ENCODE measurements at regions not wholly inside any gene's neighbourhood (a gene's known extent, or its start where the extent isn't known, plus 50 kb on each side); places are given as distances from the start of the nearest gene placed in this dataset.

DNA sequence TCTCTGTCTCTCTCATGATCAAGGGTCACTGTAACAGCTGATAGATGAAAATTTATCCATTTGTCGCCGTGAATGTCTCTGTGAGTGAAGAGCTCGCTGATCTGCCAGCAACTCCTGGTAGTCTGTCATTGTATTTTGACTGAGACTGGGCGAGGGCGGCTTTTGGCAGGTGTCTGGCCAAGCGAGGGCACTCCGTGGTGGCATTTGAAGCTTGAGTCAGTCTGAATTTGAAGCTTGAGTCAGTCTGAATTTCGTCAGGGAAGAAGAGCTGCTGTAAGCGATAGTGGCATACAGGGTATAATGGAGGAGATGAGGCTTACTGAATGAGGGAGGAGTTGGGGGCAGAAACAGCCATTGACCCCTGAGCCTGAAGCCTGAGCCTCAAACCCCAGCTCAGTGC, 56.8 kb upstream of the FAM181A start:
- DNase-seq (ENCODE audit: missing footprints) (no peak), ATAC-seq (no peak)
- intact Hi-C loops (cut with DNase I): no loop called here

DNA sequence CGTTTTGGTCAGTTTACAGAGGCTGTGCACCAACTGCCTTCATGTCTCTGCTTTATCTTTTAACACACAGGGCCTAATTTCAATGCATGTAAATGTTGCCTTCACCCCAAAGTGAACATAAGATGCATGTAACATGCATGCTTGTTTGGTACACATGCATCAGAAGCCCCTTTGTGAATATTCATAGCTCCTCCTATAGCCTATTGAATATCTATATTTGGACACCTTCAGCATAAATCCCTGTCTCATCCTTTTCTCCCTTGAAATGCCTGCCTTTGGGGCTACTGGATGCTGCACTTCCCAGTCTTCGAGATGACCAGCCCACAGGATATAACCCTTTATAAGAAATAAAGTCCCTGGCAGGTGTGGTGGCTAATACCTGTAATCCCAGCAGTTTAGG, 57.7 kb upstream of the FAM181A start:
- intact Hi-C loops (cut with DNase I): no loop called here
- ATAC-seq (no peak), DNase-seq (ENCODE audit: missing footprints) (no peak)

DNA sequence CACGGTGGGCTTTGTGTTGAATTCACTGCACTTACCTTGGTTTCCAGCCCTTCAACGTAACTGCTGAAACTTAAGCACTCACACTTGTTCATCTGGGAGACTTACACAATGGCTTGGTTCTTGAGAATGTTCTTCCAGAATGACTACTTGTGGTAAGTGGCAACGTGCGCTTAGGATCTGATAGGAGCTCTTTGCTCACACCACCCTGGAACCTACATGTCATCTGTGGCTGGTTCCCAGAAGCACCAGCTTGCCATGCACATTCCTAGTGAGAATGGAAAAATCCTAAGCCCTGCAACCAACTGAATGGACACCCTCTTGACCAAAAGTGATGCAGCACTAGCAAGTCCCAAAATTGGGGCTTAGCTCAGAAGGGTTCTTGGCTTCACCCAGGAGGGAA, 59.0 kb upstream of the FAM181A start:
- intact Hi-C loops (cut with DNase I): no loop called here
- ATAC-seq: no peak
- no peak for DNase-seq (ENCODE audit: missing footprints)

DNA sequence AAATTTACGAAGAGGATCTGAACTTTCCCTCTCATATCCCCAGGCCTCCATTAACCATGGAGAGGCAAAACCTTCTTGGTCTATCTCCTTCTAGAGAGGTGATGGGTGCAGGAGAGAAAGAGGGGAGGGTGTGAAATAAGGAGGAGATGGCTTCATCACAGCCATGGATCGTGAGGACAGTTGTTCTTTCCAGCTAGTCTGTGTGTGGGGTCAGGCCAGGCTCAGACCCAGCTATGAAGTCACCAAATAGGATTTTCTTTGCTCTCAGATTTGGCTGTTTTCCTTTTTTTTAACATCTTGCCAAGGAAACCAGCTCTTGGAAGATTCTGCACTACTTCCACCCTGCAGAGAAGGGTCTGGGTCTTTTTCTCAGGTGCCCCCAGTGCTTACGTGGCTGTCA, 64.9 kb upstream of the FAM181A start:
- intact Hi-C loops (cut with DNase I): no loop called here
- no peak for ATAC-seq
- DNase-seq (ENCODE audit: missing footprints): no peak

DNA sequence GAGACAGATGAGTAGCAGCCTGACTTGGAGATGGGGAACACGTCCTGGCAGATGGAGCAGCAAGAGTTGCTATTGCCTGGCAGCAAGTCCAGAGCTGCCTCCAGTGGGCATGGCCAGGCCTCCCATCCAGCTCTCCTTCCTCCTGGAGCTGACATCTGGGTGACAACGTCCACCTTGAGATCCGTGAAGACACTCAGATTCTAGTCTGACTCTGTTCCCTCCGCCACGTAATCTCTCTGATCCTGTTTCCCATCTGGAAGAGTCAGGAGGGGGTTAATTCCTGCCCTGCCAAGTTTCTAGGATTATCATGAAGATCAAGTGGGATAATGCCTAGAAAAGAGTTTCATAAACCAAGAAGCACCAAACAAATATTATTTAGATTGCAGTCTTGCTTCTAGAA, 65.3 kb upstream of the FAM181A start:
- ATAC-seq (no peak), DNase-seq (ENCODE audit: missing footprints) (no peak)
- intact Hi-C loops (cut with DNase I): no loop called here

DNA sequence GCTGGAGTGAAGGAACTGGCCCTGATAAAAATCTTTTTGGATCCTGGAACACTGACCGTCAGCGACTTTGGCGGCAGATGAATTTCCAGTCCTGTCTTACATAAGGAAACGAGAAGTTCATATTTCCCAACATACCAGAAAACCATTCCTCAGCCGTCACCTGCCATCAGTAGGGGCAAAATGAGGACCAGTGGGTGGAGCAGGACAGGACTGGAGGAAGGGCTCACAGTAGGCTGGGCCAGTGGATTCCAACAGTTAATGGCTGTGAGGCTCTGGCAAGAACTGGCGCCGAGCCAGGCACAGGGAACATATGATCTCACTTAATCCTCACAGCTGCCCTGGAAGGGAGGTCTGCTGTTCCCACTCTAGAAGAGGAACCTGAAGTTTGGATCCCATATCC, 67.2 kb upstream of the FAM181A start:
- intact Hi-C loops (cut with DNase I): no loop called here
- DNase-seq (ENCODE audit: missing footprints) (no peak), ATAC-seq (no peak)

DNA sequence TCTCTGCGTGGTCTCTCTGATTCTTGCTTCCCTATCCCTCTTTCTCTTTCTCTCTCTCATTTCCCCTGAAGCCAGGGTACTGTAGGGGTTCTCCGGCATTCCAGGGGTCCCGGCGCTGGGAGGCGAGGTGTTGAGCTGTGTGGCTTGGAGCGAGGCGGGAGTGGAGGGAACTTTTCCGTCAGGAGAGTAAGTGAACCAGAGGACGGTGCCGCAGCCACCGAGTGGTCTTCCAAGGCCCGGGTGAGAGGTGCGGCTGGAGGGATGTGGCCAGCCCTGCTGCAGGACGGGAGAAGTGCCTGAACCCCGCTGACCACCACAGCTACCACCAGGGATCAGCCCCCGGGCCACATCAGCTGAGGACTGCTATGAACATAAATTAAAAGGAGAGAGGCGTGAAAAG, 68.2 kb upstream of the FAM181A start:
- intact Hi-C loops (cut with DNase I): no loop called here
- ATAC-seq (no peak), DNase-seq (ENCODE audit: missing footprints) (peak; percentile 62)

DNA sequence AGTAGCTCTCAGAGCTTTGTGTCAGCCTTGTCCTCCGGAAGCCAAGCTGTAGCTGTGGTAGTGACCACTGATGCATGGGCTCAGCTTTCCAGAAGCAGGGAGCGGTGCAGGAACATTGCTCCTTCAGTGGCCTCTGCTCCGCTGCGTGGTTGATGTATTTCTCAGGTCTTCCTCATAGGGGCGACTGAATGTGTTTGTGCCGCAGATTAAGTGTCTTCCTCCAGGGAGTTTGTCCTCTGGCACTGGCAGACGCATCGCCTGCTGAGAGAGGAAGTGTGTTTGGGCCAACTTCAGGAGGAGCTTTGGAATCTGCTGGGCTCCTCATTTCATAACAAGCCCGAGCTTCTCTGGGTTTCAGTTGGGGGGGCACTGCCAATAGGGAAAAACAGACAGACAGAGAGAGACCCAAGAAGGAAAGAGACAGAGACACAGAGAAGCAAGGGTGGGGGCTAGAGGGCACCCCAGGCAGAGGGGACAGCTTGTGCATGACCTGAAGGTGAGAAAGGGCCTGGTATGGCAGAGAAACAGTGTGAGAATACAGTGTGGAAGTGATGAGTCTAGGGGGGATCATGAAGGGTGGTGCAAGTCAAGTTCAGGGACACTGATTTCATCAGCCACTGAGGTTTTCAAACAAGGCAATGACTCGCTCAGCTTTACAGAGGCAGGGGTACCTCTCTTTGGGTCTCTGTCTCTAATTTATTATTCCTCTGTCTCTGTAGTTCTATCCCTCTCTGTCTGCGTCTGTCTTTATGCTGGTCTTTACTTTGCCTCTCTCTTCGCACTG, 69.4 kb upstream of the PRIMA1 start:
- DNase-seq (ENCODE audit: missing footprints) (no peak), ATAC-seq (no peak)
- intact Hi-C loops (cut with DNase I): no loop called here

DNA sequence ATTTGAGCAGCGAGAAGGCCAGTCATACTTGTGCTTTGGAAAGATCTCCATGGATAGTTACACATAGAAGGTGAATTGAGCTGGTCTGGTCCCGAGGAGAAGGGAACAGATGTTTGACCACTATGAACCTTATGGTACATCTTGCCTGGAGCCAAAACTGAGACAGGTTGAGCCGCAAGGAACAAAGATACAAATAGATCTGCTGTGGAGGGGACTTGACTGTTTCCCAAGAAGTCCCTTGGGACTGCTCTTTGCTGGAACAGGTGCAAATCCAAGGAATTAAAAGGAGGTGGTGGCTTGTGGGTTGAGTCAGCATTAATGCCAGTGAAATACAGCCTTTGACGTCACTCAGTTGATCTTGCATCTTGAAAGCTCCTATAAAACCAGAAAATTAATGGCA, 68.8 kb upstream of the PRIMA1 start:
- DNase-seq (ENCODE audit: missing footprints): no peak
- ATAC-seq: no peak
- intact Hi-C loops (cut with DNase I): no loop called here

DNA sequence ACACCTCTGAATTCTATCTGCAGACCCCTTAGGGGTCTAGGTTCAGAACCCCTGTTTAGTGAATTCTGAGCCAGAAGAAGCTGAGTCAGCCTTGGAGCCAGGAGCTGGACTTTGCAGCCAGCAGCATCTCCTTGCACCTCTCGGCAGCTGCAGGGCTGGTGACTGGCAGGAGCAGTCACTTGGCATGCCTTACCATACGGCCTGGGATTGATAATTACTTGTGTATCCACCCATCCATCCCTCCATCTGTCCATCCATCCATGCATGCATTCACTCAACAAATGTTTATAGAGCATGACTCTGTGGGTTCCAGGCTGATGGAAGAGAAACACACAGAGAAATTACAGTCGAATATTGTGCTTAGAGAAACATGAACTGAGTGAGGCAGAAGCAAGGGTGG, 67.5 kb upstream of the PRIMA1 start:
- no peak for DNase-seq (ENCODE audit: missing footprints)
- intact Hi-C loops (cut with DNase I): no loop called here

DNA sequence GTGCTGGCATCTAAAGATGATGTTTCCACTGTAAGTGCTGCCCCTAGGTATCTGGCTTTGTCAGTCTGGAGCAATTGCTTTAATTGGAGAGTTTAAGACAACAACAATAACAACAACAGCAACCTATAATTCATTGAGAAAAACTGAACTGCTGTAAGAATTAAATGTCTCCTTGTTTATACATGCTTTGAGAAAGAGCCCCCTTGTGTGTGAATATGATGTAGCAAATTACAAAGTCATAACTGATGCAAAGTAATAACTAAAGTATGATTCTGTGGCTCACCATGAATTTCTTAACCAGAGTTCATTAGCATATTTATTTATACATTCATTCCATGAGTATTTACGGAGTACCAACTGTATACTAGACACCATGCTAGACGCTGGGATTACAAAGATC, 59.2 kb upstream of the PRIMA1 start:
- intact Hi-C loops (cut with DNase I): no loop called here
- DNase-seq (ENCODE audit: missing footprints): no peak
- ATAC-seq: no peak

More for the DNA sequence above, 67.5 kb upstream of the PRIMA1 start:
- no peak for ATAC-seq

DNA sequence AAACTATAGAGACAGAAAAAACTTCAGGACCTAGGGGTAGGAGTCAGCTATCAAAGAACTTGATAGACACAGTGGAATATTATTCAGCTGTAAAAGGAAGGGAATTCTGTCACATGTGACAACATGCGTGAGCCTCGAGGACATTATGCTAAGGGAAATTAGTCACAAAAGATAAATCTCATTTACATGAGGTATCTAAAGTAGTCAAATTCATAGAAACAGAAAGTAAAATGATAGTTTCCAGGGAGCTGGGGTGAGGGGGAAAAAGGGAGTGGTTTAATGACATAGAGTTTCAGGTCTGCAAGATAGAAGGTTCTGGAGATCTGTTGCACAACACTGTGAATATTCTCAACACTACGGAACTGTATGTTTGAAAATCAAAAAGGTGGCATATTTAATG, 50.0 kb upstream of the PRIMA1 start:
- intact Hi-C loops (cut with DNase I): no loop called here
- DNase-seq (ENCODE audit: missing footprints) (no peak), ATAC-seq (no peak)

Measured in Right ventricle myocardium inferior (tissue), 1 donor.